ENCODE measurements at regions not wholly inside any gene's neighbourhood (a gene's known extent, or its start where the extent isn't known, plus 50 kb on each side); places are given as distances from the start of the nearest gene placed in this dataset.

- Histone ChIP-seq H3K4me1 (ENCODE audit: control insufficient read depth, extremely low read depth, insufficient read depth, low read length) (no peaks in the 10 kb centered on the region), H3K4me2 (ENCODE audit: control insufficient read depth, extremely low read depth, insufficient read depth, low read depth, low read length) (no peak overlapping the region), H3K27ac (ENCODE audit: control insufficient read depth, insufficient read depth, low read length) (no peak overlapping the region), H3K27me3 (ENCODE audit: control insufficient read depth, extremely low read depth, insufficient read depth, low read length) (no peaks in the 10 kb centered on the region), H3K9ac (ENCODE audit: control insufficient read depth, extremely low read depth, insufficient read depth, low read length) (no peak overlapping the region), H3K4me3 (ENCODE audit: control insufficient read depth in 2 of 3, extremely low read depth in 1 of 3, insufficient read depth in 2 of 3, low read depth in 1 of 3, low read length in 3 of 3) (no peak overlapping the region), H3K9me1 (ENCODE audit: control insufficient read depth, extremely low read depth, insufficient read depth, low read length) (no peaks in the 10 kb centered on the region), H4K20me1 (ENCODE audit: control insufficient read depth, extremely low read depth, insufficient read depth, low read length) (no peaks in the 10 kb centered on the region), H3K36me3 (ENCODE audit: control insufficient read depth in 2 of 2, extremely low read depth in 1 of 2, insufficient read depth in 2 of 2, low read length in 2 of 2) (no peaks in the 10 kb centered on the region), H3K9me3 (ENCODE audit: control insufficient read depth, low read depth, low read length) (no peaks in the 10 kb centered on the region), H3K79me2 (ENCODE audit: control insufficient read depth, insufficient read depth, low read length) (no peaks in the 10 kb centered on the region), H2AFZ (ENCODE audit: control insufficient read depth, low read length) (no peak overlapping the region)
- DNase-seq (ENCODE audit: low read depth, low spot score) (no peak), FAIRE-seq (no peak)
- dilution Hi-C loops (cut with MboI; ENCODE audit: extremely low pct_ligation_motif_present, low sequenced_read_pairs) = no loop called here
- TF ChIP-seq EZH2 (IDR thresholded peaks at IDR 0.05; ENCODE audit: low read length) = no peak
- TF ChIP-seq, protein P1, sequence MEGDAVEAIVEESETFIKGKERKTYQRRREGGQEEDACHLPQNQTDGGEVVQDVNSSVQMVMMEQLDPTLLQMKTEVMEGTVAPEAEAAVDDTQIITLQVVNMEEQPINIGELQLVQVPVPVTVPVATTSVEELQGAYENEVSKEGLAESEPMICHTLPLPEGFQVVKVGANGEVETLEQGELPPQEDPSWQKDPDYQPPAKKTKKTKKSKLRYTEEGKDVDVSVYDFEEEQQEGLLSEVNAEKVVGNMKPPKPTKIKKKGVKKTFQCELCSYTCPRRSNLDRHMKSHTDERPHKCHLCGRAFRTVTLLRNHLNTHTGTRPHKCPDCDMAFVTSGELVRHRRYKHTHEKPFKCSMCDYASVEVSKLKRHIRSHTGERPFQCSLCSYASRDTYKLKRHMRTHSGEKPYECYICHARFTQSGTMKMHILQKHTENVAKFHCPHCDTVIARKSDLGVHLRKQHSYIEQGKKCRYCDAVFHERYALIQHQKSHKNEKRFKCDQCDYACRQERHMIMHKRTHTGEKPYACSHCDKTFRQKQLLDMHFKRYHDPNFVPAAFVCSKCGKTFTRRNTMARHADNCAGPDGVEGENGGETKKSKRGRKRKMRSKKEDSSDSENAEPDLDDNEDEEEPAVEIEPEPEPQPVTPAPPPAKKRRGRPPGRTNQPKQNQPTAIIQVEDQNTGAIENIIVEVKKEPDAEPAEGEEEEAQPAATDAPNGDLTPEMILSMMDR (optimal IDR thresholded peaks at IDR 0.05 in 1 of 3, IDR thresholded peaks at IDR 0.05 in 1 of 3, conservative IDR thresholded peaks at IDR 0.05 in 1 of 3; ENCODE audit: extremely low read depth in 1 of 3, insufficient read depth in 2 of 3, low read length in 3 of 3) = no peak
These were observed 381.7 kb upstream of the ARPP21 start for GRCh38 chr3:35257641-35258040.

DNA sequence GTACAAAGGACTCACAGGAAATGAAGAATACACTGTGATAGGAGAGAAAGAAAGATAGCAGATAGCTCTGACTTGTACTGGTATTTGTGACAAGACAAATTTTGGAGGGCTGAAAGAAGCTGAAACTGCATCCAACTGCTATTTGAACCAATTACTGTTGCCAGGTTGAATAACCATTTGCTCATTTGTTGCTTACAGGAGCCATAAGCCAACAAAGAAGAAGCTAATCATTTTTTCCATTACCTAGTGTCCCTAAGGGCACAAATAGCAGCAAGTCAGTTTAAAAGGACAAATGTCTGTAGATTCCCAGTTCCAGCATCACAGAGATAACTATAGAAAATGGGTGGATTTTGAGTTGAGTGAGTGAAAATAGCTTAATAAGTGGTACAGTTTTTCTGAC is 376.9 kb upstream of the ARPP21 start:
- TF ChIP-seq, protein P1 (optimal IDR thresholded peaks at IDR 0.05 in 1 of 3, IDR thresholded peaks at IDR 0.05 in 1 of 3, conservative IDR thresholded peaks at IDR 0.05 in 1 of 3; ENCODE audit: extremely low read depth in 1 of 3, insufficient read depth in 2 of 3, low read length in 3 of 3) = no peak
- no peak for TF ChIP-seq EZH2 (IDR thresholded peaks at IDR 0.05; ENCODE audit: low read length)

More for the DNA sequence above, 376.9 kb upstream of the ARPP21 start:
- Histone ChIP-seq H4K20me1 (ENCODE audit: control insufficient read depth, extremely low read depth, insufficient read depth, low read length) (no peaks in the 10 kb centered on the region), H2AFZ (ENCODE audit: control insufficient read depth, low read length) (no peak overlapping the region), H3K4me3 (ENCODE audit: control insufficient read depth in 2 of 3, extremely low read depth in 1 of 3, insufficient read depth in 2 of 3, low read depth in 1 of 3, low read length in 3 of 3) (no peak overlapping the region), H3K27ac (ENCODE audit: control insufficient read depth, insufficient read depth, low read length) (no peak overlapping the region), H3K9me1 (ENCODE audit: control insufficient read depth, extremely low read depth, insufficient read depth, low read length) (no peaks in the 10 kb centered on the region), H3K9ac (ENCODE audit: control insufficient read depth, extremely low read depth, insufficient read depth, low read length) (no peak overlapping the region), H3K4me1 (ENCODE audit: control insufficient read depth, extremely low read depth, insufficient read depth, low read length) (no peaks in the 10 kb centered on the region), H3K27me3 (ENCODE audit: control insufficient read depth, extremely low read depth, insufficient read depth, low read length) (no peaks in the 10 kb centered on the region), H3K79me2 (ENCODE audit: control insufficient read depth, insufficient read depth, low read length) (no peaks in the 10 kb centered on the region), H3K4me2 (ENCODE audit: control insufficient read depth, extremely low read depth, insufficient read depth, low read depth, low read length) (no peak overlapping the region), H3K9me3 (ENCODE audit: control insufficient read depth, low read depth, low read length) (no peaks in the 10 kb centered on the region), H3K36me3 (ENCODE audit: control insufficient read depth in 2 of 2, extremely low read depth in 1 of 2, insufficient read depth in 2 of 2, low read length in 2 of 2) (no peaks in the 10 kb centered on the region)
- FAIRE-seq = no peak
- no peak for DNase-seq (ENCODE audit: low read depth, low spot score)
- dilution Hi-C loops (cut with MboI; ENCODE audit: extremely low pct_ligation_motif_present, low sequenced_read_pairs) = no loop called here

All from keratinocyte (primary cell).